ENCODE measurements at regions not wholly inside any gene's neighbourhood (a gene's known extent, or its start where the extent isn't known, plus 50 kb on each side); places are given as distances from the start of the nearest gene placed in this dataset.
A peak's percentile ranks its signal among the peaks of the same experiment; 100 is the strongest.

DNA sequence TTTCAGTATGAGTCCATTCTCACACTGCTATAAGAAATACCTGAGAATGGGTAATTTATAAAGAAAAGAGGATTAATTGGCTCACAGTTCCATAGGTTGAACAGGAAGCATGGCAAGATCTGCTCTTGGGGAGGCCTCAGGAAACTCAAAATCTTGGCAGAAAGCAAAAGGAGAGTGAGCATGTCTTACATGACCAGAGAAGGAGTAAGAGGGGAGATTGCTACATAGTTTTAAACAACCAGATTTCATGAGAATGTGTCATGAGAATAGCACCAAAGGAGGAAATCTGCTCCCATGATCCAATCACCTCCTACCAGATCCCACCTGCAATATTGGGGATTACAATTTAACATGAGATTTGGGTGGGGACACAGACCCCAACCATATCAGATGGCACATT, 672.4 kb downstream of the HTR1B start:
- peak; percentile 10 for DNase-seq (ENCODE audit: low read depth)
- TF ChIP-seq, protein P1, sequence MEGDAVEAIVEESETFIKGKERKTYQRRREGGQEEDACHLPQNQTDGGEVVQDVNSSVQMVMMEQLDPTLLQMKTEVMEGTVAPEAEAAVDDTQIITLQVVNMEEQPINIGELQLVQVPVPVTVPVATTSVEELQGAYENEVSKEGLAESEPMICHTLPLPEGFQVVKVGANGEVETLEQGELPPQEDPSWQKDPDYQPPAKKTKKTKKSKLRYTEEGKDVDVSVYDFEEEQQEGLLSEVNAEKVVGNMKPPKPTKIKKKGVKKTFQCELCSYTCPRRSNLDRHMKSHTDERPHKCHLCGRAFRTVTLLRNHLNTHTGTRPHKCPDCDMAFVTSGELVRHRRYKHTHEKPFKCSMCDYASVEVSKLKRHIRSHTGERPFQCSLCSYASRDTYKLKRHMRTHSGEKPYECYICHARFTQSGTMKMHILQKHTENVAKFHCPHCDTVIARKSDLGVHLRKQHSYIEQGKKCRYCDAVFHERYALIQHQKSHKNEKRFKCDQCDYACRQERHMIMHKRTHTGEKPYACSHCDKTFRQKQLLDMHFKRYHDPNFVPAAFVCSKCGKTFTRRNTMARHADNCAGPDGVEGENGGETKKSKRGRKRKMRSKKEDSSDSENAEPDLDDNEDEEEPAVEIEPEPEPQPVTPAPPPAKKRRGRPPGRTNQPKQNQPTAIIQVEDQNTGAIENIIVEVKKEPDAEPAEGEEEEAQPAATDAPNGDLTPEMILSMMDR (conservative IDR thresholded peaks at IDR 0.05; ENCODE audit: control insufficient read depth, insufficient read depth, low read depth, low read length) = no peak
- H3K4me3 ChIP-seq (ENCODE audit: control insufficient read depth, low read depth, low read length) = no peak overlapping the region

DNA sequence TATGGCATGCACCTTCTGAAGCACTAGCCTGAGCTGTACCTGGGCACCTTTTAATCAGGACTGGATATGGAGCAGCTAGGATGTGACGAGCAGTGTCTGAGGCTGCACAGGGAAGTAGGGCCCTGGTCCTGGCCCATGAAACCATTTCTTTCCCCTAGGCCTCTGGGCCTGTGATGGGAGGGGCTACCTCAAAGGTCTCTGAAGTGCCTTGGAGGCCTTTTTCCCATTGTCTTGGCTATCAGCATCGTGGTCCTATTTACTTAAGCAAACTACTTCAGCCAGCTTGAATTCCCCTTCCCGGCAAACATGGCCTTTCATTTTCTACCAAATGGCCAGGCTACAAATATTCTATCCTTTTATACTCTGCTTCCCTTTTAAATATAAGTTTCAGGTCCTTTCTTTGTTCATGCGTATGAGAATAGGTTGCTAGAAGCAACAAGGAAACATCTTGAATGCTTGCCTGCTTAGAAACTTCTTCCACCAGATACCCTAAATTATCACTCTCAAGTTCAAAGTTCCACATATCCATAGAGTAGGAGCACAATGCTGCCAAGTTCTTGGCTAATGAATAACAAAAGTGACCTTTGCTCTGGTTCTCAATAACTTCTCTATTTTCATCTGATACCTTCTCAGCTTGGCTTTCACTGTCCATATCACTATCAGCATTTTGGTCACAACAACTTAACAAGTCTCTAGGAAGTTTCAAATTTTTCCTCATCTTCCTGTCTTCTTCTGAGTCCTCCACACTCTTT, 673.1 kb downstream of the HTR1B start:
- TF ChIP-seq, protein P1 (conservative IDR thresholded peaks at IDR 0.05; ENCODE audit: control insufficient read depth, insufficient read depth, low read depth, low read length) = no peak
- H3K4me3 ChIP-seq (ENCODE audit: control insufficient read depth, low read depth, low read length) = no peak overlapping the region
- no peak for DNase-seq (ENCODE audit: low read depth)

DNA sequence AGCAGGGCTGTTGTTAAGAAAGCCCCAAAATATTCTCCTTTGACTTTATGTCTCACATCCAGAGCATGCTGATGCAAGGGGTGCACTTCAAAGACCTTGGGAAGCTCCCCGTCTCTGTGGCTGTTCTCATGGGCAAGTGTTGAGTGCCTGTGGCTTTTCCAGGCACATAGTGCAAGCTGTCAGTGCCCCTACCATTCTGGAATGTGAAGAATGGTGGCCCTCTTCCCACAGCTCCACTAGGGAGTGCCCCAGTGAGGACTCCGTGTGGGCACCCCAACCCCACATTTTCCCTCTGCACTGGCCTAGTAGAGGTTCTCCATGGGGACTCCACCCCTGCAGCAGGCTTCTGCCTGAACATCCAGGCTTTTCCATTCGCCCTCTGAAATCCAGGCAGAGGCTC, 673.7 kb downstream of the HTR1B start:
- no peak for DNase-seq (ENCODE audit: low read depth)
- TF ChIP-seq, protein P1 (conservative IDR thresholded peaks at IDR 0.05; ENCODE audit: control insufficient read depth, insufficient read depth, low read depth, low read length) = no peak
- H3K4me3 ChIP-seq (ENCODE audit: control insufficient read depth, low read depth, low read length) = no peak overlapping the region

DNA sequence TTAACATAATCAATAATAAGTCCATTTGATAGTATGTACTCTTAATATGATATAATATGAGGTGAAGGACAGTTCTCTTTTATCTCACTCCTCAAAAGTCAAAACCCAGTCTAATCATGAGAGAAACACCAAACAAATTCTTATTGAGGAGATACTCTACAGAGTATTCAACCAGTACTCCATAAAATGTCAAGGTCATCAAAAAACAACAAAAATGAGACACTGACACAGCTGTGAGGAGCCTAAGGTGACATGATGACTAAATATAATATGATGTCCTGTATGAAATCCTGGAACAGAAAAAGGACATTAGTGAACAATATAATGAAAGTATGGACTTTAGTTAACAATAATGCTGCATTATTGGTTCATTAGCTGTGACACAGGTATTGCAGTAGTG, 675.1 kb downstream of the HTR1B start:
- no peak for DNase-seq (ENCODE audit: low read depth)
- TF ChIP-seq, protein P1 (conservative IDR thresholded peaks at IDR 0.05; ENCODE audit: control insufficient read depth, insufficient read depth, low read depth, low read length) = no peak

DNA sequence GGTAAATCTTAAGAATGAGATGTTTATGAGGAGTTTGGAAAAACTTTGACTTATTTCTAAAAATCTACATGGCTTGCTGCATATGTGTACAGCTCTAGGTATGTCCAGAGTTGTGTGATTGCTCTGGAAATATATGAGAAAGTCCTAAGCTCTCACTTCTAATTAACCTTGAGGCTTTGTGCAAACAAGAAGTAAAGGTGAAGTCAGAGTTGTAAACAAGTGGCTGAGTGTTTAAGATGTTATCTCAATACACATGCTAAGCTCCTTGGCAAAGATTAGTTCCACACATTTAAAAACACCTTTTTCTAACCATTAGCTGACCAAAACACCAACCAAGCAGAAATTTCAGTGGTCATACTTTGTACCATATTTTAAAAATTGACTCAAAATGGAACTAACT, 684.2 kb downstream of the HTR1B start:
- TF ChIP-seq, protein P1 (conservative IDR thresholded peaks at IDR 0.05; ENCODE audit: control insufficient read depth, insufficient read depth, low read depth, low read length) = no peak
- no peak overlapping the region for H3K4me3 ChIP-seq (ENCODE audit: control insufficient read depth, low read depth, low read length)
- no peak for DNase-seq (ENCODE audit: low read depth)

More for the DNA sequence above, 675.1 kb downstream of the HTR1B start:
- no peak overlapping the region for H3K4me3 ChIP-seq (ENCODE audit: control insufficient read depth, low read depth, low read length)

DNA sequence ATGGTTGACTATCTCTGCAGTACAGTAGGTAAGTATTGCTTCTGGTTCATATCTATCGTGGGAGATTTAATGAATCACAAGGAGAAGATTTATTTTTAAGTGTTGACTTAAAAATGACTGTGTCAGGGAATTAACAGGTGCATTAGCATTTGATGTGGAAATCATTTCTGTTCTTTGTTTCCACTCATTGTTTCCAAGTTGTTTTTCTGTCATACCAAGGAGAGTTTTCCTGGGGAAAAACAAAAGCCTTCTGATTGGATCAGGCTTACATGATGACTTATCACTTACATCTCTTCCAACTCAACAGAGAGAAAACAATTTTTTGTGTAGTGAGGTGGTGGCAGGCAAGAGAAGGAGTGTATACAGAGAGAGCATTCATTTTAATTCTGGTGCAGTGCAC, 686.4 kb downstream of the HTR1B start:
- DNase-seq (ENCODE audit: low read depth) = no peak
- no peak overlapping the region for H3K4me3 ChIP-seq (ENCODE audit: control insufficient read depth, low read depth, low read length)
- TF ChIP-seq, protein P1 (conservative IDR thresholded peaks at IDR 0.05; ENCODE audit: control insufficient read depth, insufficient read depth, low read depth, low read length) = no peak
